HEK293T (cell line): ENCODE measurements at regions not wholly inside any gene's neighbourhood (a gene's known extent, or its start where the extent isn't known, plus 50 kb on each side); places are given as distances from the start of the nearest gene placed in this dataset.

ENCODE experiments used
- CTCF ChIA-PET: fragments of 350-600 bp; formaldehyde crosslinking; extraction: SDS; loops from one replicate; lab custom pipeline; 2021; ENCODE audit warnings: antibody characterized with exemption, inconsistent platforms; lab: Yijun Ruan, JAX
- POLR2A ChIA-PET: fragments of 350-600 bp; formaldehyde crosslinking; extraction: SDS; loops from one replicate; lab custom pipeline; 2020; ENCODE audit warnings: antibody characterized with exemption, inconsistent platforms; lab: Yijun Ruan, JAX
- DNase-seq: peaks from one replicate; pipeline ENCODE4 v3.0.0; 2012; ENCODE audit warnings: mixed read lengths; ENCODE audit errors: extremely low spot score
- ARNT ChIP-seq: fragments of 450-650 bp; IDR thresholded peaks from 2 replicates; pipeline ENCODE4 v1.6.1; 2017; ENCODE audit warnings: mild to moderate bottlenecking
- BHLHE40 ChIP-seq: fragments of 450-650 bp; IDR thresholded peaks from 2 replicates; pipeline ENCODE4 v1.6.1; 2016; ENCODE audit warnings: mild to moderate bottlenecking, moderate library complexity, borderline replicate concordance
- CTBP1 ChIP-seq: fragments of 450-650 bp; IDR thresholded peaks from 2 replicates; pipeline ENCODE4 v1.6.1; 2016; ENCODE audit warnings: borderline replicate concordance
- ELF4 ChIP-seq: fragments of 450-650 bp; IDR thresholded peaks from 2 replicates; pipeline ENCODE4 v1.6.1; 2017; ENCODE audit warnings: antibody characterized with exemption
- FOXA1 ChIP-seq: fragments of 450-650 bp; IDR thresholded peaks from 2 replicates; pipeline ENCODE4 v1.6.1; 2016; ENCODE audit warnings: mild to moderate bottlenecking
- FOXK2 ChIP-seq: fragments of 450-650 bp; IDR thresholded peaks from 2 replicates; pipeline ENCODE4 v1.6.1; 2016; ENCODE audit warnings: mild to moderate bottlenecking
- FOXM1 ChIP-seq: fragments of 450-650 bp; IDR thresholded peaks from 2 replicates; pipeline ENCODE4 v1.6.1; 2017; ENCODE audit warnings: mild to moderate bottlenecking, borderline replicate concordance
- HDGF ChIP-seq: fragments of 450-650 bp; IDR thresholded peaks from 2 replicates; pipeline ENCODE4 v1.6.1; 2017; ENCODE audit warnings: antibody characterized with exemption, borderline replicate concordance
- L3MBTL2 ChIP-seq: fragments of 450-650 bp; conservative IDR thresholded peaks from 2 replicates; pipeline ENCODE4 v1.6.1; 2016; ENCODE audit warnings: mild to moderate bottlenecking
- LEF1 ChIP-seq: fragments of 450-650 bp; IDR thresholded peaks from 2 replicates; pipeline ENCODE4 v1.6.1; 2017; ENCODE audit warnings: mild to moderate bottlenecking, borderline replicate concordance
- NFRKB ChIP-seq: fragments of 450-650 bp; IDR thresholded peaks from 2 replicates; pipeline ENCODE4 v1.6.1; 2016; ENCODE audit warnings: mild to moderate bottlenecking, moderate library complexity
- PKNOX1 ChIP-seq: fragments of 450-650 bp; IDR thresholded peaks from 2 replicates; pipeline ENCODE4 v1.6.1; 2016
- SP1 ChIP-seq: fragments of 450-650 bp; IDR thresholded peaks from 2 replicates; pipeline ENCODE4 v1.6.1; 2017
- SUZ12 ChIP-seq: fragments of 450-650 bp; IDR thresholded peaks from 2 replicates; pipeline ENCODE4 v1.6.1; 2016; ENCODE audit warnings: mild to moderate bottlenecking
- TARDBP ChIP-seq: fragments of 450-650 bp; IDR thresholded peaks from 2 replicates; pipeline ENCODE4 v1.6.1; 2016
- ZNF384 ChIP-seq: fragments of 450-650 bp; IDR thresholded peaks from 2 replicates; pipeline ENCODE4 v1.6.1; 2016

- ChIA-PET CTCF (no interaction called here), POLR2A (no interaction called here)
- no peak for TF ChIP-seq FOXA1
- no peak for TF ChIP-seq ZNF384
- TF ChIP-seq NFRKB: no peak
- no peak for DNase-seq
These were observed 62.7 kb upstream of the PGM2 start for GRCh38 chr4:37763831-37764230.

- ChIA-PET CTCF (no interaction called here), POLR2A (no interaction called here)
- DNase-seq: no peak
- TF ChIP-seq TARDBP (no peak), ELF4 (no peak), HDGF (no peak), FOXK2 (no peak), NFRKB (no peak), FOXA1 (no peak), BHLHE40 (no peak), PKNOX1 (no peak), CTBP1 (no peak), SP1 (no peak), ARNT (no peak), ZNF384 (no peak), SUZ12 (no peak), LEF1 (no peak), FOXM1 (no peak), L3MBTL2 (no peak)
These were observed 63.5 kb upstream of the PGM2 start for GRCh38 chr4:37762991-37763368.

- TF ChIP-seq NFRKB (no peak), LEF1 (no peak), ZNF384 (no peak), HDGF (no peak), ARNT (no peak), CTBP1 (no peak), TARDBP (no peak)
- no peak for DNase-seq
- POLR2A ChIA-PET: no interaction called here
- CTCF ChIA-PET: no interaction called here
These were observed 64.0 kb upstream of the PGM2 start for GRCh38 chr4:37762294-37762990.

GRCh38 chr4:37760840-37761239 is 65.6 kb upstream of the PGM2 start:
- CTCF ChIA-PET: interaction anchor here (1.0 kb wide), 1 partner anchor 158 kb away, joined by 3 read pairs; no protein-coding TSS in a partner anchor
- DNase-seq: no peak
- TF ChIP-seq L3MBTL2 (no peak), FOXA1 (no peak), CTBP1 (no peak), PKNOX1 (no peak), SUZ12 (no peak), ELF4 (no peak), NFRKB (no peak), LEF1 (no peak), HDGF (no peak)

GRCh38 chr4:37759833-37760232 is 66.7 kb upstream of the PGM2 start:
- ChIA-PET POLR2A (no interaction called here), CTCF (no interaction called here)
- no peak for DNase-seq
- TF ChIP-seq ARNT: no peak
- no peak for TF ChIP-seq L3MBTL2
- TF ChIP-seq NFRKB: no peak
- no peak for TF ChIP-seq LEF1
- no peak for TF ChIP-seq SP1
- TF ChIP-seq ZNF384: no peak
- TF ChIP-seq PKNOX1: no peak
- no peak for TF ChIP-seq BHLHE40
- no peak for TF ChIP-seq CTBP1
- TF ChIP-seq FOXM1: no peak
- no peak for TF ChIP-seq SUZ12
- TF ChIP-seq HDGF: no peak
- TF ChIP-seq TARDBP: no peak
- TF ChIP-seq FOXK2: no peak
- TF ChIP-seq FOXA1: no peak
- TF ChIP-seq ELF4: no peak

More at GRCh38 chr4:37760840-37761239, 65.6 kb upstream of the PGM2 start:
- POLR2A ChIA-PET: no interaction called here

GRCh38 chr4:37758226-37758625 is 68.3 kb upstream of the PGM2 start:
- ChIA-PET POLR2A (interaction anchor here (0.8 kb wide), 1 partner anchor 9 kb away, joined by 3 read pairs; no protein-coding TSS in a partner anchor), CTCF (no interaction called here)
- TF ChIP-seq ARNT (no peak), CTBP1 (no peak), ZNF384 (no peak)
- DNase-seq: no peak
